Hematopoietic multipotent progenitor cell treated with erythropoietin and hydrocortisone succinate and interleukin-3 and kit ligand, for 6 days (in vitro differentiated cells): ENCODE measurements at regions not wholly inside any gene's neighbourhood (a gene's known extent, or its start where the extent isn't known, plus 50 kb on each side); places are given as distances from the start of the nearest gene placed in this dataset.

ENCODE experiments used
- DNase-seq: peaks from one replicate; pipeline ENCODE4 v3.0.0-alpha.2; 2015

DNA sequence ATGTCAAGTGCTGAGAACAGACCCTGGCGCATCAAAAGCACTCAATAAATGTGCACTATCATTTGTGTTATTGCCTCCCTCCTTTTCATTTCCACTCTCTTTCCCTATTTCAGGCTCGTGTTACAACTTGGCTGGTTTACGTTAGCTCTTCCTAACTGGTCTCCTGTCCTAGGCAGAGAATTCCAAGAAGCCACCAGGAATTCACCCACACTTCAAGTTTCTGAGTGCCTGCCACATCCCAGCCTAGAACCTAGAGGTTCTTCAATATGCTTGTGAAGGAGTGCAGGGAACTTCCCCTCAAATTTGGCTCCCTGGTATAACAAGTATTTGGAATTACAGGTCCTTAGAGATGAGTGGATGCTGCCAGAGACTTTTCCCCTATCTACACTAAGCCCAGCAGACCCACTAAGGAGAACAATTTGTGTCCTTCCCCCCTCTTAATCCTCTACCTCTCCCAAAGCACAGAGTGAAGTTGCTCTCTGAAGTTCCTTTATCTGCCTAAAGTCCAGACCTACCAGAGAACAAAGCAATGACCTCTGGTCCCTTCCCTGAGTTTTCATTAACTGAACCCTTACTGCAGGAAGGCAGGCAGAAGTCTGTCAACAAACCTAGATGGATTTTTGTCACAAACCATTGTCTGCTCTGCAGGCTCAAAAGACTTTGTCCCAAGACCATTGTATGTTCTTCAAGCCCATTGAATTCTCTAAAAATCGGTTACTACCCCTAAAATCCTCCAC is 201.6 kb upstream of the JARID2 start:
- no peak for DNase-seq

DNA sequence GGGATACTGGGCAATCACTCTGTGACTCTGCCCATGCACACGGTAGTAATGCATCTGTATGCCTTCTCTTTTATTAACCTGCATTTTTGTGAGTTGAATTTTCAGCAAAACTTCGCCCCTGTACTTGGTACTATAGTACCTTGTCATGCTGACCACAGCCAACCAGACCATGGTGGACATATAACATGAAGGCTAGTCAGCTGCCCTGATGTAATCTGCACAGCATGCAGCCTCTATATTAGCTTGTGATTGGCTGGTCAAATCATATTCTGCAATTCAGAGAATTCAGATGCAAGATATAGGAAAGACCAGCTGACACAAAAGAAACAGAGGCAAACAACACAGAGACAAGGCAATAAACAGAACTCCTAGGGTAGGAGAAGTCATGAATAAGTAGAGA is 200.9 kb upstream of the JARID2 start:
- DNase-seq, result peak; percentile 19

DNA sequence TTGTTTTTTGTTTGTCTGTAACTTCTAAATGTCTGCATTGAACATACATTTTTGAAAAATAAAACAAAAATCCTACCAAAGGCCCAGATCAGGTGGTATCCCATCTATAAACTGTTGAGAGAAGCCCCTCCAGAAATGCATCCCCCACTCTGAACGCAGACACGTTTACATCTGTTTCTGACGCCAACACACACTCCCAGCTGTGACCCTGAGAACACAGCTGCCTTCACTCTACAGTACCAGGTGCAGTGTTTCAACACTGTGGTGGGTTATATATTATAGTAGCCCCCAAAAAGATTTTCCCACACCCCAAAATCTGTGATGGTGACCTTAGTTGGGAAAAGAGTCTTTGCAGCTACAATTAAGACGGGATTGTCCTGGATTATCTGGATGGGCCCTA is 199.1 kb upstream of the JARID2 start:
- no peak for DNase-seq

DNA sequence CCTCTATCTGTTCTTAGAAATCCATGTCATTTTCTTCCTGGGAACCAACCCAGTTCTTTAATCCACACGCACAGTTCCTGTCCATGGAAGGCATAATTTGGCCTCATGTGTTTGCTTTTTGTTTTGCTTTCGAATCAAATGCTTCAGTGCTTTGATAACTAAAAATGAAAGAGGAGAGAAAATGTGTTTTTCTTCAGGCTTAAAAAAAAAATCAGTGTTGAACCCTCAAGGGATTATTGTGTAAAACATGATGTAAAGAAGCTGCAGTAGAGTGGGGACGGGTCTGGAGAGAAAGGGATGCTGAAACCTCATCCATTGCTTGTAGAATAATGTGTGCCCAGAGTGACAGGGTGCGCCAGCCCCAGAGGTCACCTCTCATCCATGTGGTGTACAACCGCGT is 197.5 kb upstream of the JARID2 start:
- DNase-seq, result no peak

DNA sequence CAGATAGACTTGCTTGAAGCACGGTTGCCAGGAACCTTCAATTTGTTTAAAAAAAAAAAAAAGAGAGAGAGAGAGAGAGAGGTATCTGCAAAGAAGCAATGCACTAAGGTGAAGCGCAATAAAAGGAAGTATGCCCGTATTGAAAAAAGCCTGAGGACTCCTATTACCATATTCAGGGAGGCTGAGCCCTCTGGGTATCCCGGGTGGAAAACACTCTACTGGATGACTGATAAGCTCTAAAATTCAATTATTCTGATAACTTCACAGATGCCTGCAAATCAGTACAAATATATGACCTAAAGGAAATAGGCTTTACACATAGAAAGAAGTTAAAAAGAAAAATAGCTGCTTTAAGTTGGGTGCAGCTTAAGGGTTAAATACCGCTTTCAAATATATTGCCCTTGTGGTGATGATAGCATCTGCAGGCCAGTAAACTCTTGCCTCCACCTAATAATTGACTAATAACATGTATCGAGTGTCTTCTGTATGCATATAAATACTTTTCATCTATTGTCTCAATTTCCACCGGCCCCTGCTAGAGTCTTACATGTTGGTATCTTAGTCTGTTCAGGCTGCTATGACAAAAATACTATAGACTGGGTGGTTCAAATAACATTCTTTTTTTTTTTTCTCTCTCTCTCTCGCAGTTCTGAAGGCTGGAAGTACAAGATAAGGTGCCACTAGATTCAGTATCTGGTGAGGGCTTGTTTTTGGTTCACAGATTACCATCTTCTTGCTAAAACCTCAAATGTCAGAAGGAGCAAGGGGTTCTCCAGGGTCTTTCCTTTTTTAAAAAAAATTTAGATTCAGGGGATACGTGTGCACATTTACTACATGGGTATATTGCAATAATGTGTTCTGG is 187.4 kb upstream of the JARID2 start:
- DNase-seq, result peak; percentile 83

DNA sequence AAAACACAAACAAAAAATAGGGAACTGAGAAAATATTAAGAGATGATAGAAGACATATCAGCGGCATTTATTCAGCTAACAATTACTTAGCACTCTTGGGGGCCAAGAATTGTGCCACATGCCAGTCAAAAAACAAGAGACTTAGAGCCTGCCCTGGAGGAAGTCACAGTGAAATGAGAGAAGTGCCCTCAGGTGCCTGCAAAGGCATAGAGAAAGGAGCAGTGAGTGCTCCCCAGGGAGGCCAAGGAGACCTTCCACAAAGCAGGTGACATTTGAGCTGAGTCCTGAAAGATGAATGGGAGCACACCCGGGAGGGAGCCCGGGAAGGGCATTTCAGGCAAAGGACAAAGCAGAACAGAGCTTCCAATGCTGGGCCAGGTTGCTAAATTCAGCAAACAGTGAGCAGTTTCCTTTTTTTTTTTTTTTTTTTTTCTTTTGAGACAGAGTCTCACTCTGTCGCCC is 184.7 kb upstream of the JARID2 start:
- no peak for DNase-seq

DNA sequence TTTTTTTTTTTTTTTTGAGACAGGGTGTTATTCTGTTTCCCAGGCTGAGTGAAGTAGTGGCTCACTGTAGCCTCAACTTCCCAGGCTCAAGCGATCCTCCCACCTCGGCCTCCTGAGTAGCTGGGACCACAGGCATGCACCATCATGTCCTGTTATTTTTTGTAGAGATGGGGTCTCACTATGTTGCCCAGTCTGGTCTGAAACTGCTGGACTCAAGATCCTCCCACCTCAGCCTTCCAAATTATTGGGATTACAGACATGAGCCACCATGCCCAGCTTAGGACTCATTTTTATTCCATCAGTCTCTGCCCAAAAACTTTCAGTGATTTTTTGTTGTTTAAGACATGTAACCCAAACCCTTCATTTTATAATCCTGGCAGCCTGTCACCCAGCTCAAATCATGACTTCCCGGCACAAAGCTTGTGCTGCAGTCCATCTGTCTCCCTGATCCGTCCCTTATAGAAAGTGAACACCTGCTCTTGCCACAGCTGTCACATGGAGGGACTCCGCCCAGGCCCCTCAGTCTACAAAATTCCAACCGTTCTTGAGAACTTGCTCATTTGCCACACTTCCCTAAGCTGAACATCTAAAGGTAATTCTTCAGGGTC is 183.9 kb upstream of the JARID2 start:
- DNase-seq, result no peak

DNA sequence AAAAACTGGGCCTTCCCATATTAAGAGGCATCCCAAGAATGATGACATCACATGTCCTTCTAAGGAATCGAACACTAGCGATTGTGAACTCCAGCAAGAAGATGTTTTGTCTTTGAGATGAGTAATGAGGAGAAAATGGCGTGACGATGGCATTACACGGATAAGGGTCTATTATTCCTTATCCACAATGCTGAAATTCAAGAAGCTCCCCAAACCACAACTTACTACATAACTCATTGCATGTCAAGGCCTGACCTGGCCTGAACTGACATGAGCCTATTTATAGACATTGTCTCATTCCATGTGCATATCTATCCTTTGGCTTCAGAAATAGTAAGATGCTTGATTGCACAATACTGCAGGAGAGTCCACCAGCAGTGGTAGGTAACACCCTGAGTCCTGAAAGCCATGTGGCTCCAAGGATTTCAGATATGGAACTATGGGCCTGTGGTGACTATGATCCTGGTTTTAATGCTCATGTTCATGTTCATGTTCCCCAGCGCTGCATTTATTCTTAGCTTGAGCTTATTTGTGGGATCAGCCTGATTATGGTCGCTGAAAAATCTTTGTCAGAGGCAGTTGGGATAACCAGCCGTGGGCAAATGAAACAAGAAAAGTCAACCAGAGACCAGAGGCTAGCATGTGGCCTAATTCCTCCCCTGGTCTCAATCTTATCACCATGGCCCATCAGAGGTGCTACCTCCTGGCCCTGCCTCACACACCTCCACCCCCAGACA is 183.2 kb upstream of the JARID2 start:
- DNase-seq, result peak; percentile 76

DNA sequence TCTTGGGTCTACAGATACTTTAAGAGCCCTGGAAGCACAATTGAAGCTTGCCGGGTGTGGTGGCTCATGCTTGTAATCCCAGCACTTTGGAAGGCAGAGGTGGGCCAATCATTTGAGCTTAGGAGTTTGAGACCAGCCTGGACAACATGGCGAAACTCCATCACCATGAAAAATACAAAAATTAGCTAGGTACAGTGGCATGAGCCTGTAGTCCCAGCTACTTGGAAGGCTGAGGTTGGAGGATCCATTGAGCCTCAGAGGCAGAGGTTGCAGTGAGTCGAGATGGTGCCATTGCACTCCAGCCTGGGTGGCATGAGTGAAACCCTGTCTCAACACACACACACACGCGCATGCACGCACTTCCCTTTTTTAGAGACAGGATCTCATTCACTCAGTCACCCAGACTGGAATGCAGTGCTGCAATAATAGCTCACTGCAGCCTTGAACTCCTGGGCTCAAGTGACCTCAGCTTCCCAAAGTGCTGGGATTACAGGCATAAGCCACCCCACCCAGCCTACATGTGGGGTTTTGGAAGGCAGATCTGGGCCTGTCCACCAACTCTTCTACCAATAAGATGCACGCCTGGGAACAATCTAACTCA is 182.5 kb upstream of the JARID2 start:
- DNase-seq, result peak; percentile 62

DNA sequence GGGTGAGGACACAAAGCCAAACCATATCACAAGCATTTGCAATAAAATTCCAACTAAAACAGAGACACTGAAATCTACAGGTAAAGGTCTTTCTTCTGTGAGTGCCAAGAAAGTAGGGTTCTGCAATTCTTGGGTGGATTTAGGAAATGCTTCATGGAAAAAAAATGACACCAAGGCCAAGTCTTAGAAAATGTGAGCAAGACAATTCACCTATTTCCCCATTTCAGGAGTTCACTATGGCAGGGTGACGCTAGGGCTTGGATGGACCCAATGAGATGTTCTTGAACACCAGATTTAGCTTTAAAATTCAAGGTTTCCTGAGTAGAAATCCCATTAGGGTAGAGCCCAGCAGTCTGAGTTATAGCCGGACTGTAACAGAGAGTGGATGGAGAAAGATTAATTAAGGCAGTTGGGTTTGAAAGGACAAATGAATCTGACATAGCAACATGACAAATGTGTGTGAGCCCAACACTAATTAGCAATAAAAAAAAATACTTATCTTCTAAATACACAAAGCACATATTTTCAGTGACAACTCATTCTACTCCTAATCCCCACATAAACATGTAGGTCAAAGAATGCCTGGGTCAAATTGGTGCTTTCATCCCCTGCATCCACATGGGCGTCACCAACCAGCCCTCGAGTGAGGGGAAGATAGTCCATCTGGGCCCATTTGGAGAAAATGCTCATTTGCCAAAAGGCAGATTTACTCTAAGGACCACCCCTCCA is 180.4 kb upstream of the JARID2 start:
- no peak for DNase-seq

DNA sequence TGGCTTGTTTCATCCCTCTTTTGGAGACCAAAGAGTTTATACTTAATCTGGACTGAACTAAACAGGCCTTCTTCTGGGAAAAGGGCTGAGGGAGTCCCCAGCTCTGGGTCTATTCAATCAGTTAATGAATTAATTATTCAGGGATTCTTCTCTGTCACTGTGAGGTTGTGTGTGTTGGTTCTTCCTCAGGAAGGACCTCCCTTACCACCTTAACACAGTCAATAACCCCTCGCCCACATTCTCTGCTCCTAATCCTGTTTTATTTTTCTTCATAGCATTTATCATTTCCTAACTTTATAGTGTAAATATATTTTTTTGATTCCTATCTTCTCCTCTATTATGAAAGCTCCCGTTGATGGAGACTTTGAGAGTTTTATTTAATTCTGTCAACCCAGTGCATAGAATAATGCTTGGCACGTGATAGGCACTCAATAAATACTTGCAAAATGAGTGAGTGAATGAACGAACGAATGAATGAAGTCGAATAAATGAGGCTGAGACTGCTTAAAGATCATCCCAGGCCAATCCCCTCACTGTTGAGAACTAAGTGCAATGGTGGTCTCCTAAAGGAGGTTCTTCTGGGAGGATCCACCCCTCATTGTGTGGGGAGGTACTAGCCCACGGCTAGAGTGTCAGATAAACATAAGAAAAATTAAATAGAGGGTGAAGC is 179.6 kb upstream of the JARID2 start:
- DNase-seq, result no peak

DNA sequence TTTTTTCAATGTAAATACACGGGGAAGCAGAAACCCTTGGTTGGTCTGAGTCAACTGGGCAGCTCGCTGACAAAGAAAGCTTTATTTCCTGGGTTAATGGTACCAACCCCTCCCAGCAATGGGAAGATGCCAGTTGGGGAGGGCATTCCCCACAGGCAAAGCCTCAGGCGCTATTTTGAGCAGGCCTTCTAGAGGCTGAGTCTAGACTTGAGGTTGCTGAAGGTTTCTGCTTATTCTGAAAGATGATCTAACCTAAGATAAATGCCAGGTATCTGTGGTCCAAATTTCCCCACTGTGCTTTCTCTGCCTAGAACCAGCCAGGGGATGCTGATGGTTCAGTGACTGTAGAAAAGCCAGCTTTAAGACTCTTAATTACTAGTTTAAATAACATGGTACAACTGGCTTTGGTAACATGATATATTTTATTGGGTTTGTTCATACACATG is 172.5 kb upstream of the JARID2 start:
- no peak for DNase-seq

DNA sequence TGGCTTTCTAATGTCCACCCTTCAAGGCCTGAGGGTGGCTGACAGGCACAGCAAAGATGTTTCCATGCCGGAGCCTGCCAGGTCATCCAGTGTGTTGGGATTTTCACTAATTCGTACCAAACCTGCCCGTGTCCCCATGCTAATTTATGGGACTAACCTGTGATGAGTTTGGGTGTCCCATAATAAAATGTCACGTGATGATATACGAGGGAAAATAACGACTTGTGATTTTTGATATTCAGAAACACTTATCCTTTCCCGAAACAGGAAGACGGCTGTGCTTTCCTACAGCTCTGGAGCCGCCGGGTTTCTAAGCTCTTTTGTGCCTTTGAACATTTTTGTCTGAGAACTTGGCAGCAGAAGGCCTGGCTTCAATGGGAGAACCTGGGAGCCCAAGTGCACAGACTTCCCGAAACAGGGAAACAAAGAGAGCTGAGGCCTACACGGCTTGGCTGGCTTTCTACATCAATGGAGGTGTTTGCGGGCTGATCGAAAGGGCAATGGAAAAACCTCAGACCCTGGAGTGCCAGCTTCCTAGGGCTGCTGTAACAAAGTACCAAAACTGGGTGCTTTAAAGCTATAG is 171.9 kb upstream of the JARID2 start:
- no peak for DNase-seq

DNA sequence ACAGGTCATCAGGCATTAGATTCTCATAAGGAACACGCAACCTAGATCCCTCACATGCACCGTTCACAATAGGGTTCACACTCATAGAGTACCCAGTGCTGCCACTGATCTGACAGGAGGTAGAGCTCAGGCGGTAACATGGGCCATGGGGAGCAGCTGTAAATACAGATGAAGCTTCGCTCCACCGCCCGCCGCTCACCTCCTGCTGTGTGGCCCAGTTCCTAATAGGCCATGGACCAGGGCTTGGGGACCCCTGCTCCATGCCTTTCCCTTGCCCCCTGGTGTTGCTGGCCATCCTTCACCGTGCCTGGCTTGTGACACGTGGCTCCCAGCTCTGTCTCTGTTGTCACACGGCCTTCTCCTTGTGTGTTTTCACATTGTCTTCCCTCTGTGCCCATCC is 171.1 kb upstream of the JARID2 start:
- DNase-seq, result no peak

DNA sequence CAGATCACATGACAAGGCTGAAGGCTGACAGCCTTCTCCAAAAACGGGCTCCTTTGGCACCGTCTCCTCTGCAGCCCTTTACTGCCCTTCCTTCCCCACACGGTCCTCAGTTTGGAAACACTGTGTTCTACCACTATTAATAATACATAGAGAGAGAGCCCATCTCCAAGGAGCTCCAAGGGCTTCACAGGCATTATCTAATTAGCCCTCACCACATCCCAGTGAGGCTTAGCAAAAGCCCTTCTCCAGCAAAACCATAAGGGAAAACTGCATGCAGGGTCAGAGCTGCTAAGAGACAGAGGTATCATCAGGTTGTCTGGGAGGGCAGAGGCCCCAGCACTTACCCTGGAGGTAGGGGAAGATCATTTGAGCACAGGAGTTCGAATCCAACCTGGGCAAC is 169.3 kb upstream of the JARID2 start:
- DNase-seq, result no peak

DNA sequence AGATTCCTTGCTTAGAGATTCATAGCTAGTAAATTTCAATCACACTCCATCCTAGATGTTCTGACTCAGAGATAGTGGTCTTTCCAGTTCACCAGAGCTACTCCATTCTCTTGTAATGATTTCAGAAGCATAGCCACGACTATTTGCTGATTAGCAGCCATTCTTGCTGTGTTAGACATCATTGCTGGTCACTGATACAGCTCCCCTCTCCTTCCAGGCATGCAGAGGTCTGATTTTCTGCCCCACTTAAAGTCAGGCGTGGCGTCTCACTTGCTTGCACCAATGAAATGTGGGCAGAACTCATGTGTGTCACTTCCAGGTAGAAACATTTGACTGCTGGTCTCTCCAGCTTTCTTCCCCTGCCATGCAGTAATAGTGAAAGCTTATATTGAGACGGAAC is 168.9 kb upstream of the JARID2 start:
- DNase-seq, result no peak

DNA sequence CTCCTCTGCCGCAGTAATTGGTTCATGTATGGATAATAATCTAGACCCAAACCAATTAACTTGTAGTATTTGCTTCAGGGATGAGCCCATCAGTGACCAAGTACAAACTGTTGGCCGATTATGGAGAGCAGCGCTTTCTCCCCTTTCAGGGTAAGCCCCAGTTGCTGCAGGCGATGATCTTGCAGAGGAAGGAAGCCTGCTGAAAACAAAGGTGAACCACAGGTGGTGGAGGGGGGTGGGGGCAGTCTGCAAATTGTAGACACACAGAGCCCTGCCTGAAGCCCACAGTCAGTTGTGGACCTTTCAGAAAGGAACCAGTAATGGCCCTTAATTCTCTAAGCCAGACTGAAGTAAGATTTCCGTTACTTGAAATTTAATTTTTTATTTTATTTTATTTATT is 167.9 kb upstream of the JARID2 start:
- DNase-seq, result no peak

DNA sequence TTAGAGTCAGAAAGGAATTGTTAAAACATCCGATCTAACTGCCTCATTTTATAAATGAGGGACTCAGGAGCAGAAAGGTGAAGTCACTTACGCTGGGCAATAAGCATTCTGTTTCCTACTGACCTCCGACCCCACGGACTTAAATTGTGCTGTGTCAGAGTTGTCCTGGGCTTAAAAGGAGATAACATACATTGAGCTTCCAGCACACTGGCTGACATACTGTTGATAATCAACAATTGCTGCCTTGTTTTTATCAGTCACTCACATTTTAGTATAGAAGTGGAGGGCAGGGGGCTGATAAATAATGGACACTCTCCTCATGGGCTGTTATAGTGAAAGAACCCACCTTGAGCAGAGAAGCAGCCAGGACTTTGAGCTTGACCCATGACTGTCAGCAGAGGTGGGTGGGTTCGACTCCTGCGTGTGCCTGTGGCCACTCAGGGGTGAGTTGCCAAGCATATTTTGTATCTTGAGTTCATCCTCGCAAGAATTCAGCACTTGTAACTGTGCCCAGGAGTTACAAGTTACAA is 166.5 kb upstream of the JARID2 start:
- DNase-seq, result peak; percentile 91

DNA sequence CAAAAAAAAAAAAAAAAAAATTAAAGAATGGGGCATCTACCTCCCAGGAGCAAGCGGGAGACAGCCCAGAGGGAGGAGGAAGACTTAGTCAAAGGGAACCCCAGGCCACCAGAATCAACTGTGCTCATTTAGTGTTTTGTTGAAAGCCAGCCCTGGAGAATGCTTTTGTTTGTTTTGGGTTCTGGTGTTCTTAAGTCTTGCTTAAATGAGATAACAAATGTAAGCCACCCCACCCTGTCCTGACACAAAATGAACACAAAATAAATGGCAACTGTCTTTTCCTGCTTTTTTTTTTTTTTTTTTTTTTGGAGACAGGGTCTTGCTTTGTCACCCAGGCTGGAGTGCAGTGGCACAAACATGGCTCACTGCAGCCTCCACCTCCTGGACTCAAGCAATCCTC is 165.0 kb upstream of the JARID2 start:
- peak; percentile 89 for DNase-seq

DNA sequence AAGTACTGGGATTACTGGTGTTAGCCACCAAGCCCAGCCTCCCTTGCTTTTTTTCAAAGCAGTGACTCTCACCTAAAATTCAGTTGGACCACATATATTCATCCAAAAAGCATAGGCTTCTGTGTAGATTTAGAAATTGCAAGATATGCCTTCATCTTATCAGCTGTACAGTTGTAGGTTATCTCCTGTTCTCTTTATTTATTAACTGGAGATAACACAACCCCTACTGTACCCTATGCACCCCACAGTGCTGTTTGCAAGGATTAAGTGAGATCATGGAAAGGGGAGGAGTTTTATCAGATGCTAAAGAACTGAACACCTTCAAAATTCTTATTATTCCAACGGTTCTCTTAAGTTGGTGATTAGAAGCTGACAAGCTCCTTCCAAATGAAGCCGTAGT is 164.4 kb upstream of the JARID2 start:
- DNase-seq, result peak; percentile 95

DNA sequence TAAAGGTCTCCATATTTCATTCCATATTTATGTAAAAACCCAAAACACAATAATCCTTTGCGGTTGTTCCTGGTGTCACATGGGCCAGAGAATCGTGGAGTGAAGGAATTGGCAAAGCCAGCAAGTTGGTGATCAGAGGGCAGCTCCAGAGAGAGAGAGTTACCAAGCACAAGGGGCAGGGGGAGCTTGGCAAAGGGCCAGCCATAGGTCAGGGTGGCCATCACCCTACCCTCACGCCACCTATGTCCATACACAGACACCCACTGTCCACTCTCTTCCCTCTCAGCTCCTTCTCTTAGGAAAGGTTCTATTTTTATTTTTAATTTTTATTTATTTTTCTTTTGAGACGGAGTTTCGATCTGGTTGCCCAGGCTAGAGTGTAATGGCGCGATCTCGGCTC is 163.2 kb upstream of the JARID2 start:
- no peak for DNase-seq
